ENCODE measurements at regions not wholly inside any gene's neighbourhood (a gene's known extent, or its start where the extent isn't known, plus 50 kb on each side); places are given as distances from the start of the nearest gene placed in this dataset.

- TF ChIP-seq EP300 (IDR thresholded peaks at IDR 0.05), result no peak
- TF ChIP-seq CTCF (IDR thresholded peaks at IDR 0.05), result no peak
- TF ChIP-seq POLR2AphosphoS5 (IDR thresholded peaks at IDR 0.05), result no peak
Measured at GRCh38 chr9:129391221-129391661, 213.2 kb upstream of the IER5L start.
